ENCODE measurements at regions not wholly inside any gene's neighbourhood (a gene's known extent, or its start where the extent isn't known, plus 50 kb on each side); places are given as distances from the start of the nearest gene placed in this dataset.

DNA sequence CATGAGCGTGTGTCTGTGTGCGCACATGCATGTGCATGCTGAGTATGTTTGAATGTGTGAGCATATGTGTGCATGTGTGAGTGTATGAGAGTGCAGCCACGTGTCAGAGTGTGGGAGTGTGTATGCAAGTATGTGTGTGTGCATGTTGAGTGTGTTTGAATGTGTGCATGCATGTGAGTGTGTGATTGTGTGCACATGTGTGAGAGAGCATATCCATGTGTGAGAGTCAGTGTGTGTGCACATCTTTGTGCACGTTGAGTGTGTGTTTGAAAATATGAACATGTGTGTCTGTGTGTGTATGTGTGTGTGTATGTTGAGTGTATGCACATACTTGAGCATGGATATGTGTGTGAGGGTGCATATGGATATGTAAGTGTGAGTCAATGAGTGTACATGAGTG, 730.8 kb downstream of the VRK1 start:
- no peak for TF ChIP-seq CTCF (IDR thresholded peaks at IDR 0.05; ENCODE audit: control extremely low read depth, extremely low read depth, low read depth, missing control alignments)
- POLR2A ChIA-PET: no interaction called here
- CTCF ChIA-PET: no interaction called here
- no peak for DNase-seq (ENCODE audit: extremely low spot score)

- ChIA-PET CTCF (no interaction called here), POLR2A (no interaction called here)
- no peak for TF ChIP-seq CTCF (IDR thresholded peaks at IDR 0.05; ENCODE audit: control extremely low read depth, extremely low read depth, low read depth, missing control alignments)
- no peak for DNase-seq (ENCODE audit: extremely low spot score)
Measured at GRCh38 chr14:97532052-97532451, 734.9 kb downstream of the VRK1 start.

- ChIA-PET CTCF (no interaction called here), POLR2A (no interaction called here)
- DNase-seq (ENCODE audit: extremely low spot score): no peak
- no peak for TF ChIP-seq CTCF (IDR thresholded peaks at IDR 0.05; ENCODE audit: control extremely low read depth, extremely low read depth, low read depth, missing control alignments)
Measured at GRCh38 chr14:97536421-97536820, 739.2 kb downstream of the VRK1 start.

DNA sequence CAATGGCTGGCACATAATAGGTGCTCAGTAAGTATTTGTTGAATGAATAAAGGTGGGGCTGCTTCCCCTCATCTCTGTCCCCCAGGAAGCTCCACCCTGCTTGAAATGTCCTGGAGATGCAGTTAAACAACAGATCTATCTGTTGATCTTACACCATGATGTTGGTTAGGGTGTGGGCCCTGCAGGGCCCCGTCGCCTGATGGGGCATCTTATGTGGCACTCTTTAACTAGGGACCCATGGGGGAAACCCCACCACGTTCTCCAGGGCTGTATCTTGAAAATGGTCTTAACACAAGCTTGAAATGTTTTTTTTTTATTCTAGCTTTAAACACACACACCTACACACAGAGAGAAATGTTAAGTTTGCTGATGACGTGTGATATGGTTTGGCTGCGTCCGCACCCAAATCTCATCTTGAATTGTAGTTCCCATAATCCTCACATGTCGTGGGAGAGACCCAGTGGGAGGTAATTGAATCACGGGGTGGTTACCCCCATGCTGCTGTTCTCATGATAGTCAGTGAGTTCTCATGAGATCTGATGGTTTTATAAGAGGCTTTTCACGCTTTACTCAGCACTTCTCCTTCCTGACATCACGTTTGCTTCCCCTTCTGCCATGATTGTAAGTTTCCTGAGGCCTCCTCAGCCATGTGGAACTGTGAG, 741.7 kb downstream of the VRK1 start:
- CTCF ChIA-PET: no interaction called here
- no peak for DNase-seq (ENCODE audit: extremely low spot score)
- TF ChIP-seq CTCF (IDR thresholded peaks at IDR 0.05; ENCODE audit: control extremely low read depth, extremely low read depth, low read depth, missing control alignments): no peak
- POLR2A ChIA-PET: no interaction called here

DNA sequence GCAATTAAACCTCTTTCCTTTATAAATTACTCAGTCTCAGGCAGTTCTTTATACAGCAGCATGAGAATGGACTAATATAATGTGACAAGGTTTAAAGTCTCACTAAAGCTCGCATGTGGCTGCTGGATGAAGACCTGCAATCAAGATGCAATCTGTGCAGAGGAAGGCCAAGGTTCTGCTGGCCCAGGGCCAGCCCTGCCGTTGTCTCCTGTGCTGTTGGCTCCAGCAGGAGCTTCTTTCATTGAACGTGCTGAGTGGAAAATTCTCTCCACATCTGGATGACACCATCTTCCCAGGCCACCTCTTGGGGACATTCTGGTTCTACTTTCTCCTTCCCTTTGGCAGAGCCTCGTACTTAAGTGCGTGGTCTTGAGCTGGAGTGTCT, 742.2 kb downstream of the VRK1 start:
- POLR2A ChIA-PET: no interaction called here

GRCh38 chr14:97539884-97540283, 742.7 kb downstream of the VRK1 start:
- POLR2A ChIA-PET: no interaction called here
- TF ChIP-seq CTCF (IDR thresholded peaks at IDR 0.05; ENCODE audit: control extremely low read depth, extremely low read depth, low read depth, missing control alignments): no peak
- CTCF ChIA-PET: no interaction called here
- no peak for DNase-seq (ENCODE audit: extremely low spot score)

More for the DNA sequence above, 742.2 kb downstream of the VRK1 start:
- DNase-seq (ENCODE audit: extremely low spot score): no peak
- CTCF ChIA-PET: no interaction called here
- no peak for TF ChIP-seq CTCF (IDR thresholded peaks at IDR 0.05; ENCODE audit: control extremely low read depth, extremely low read depth, low read depth, missing control alignments)

GRCh38 chr14:97543221-97543620, 746.0 kb downstream of the VRK1 start:
- no peak for DNase-seq (ENCODE audit: extremely low spot score)
- TF ChIP-seq CTCF (IDR thresholded peaks at IDR 0.05; ENCODE audit: control extremely low read depth, extremely low read depth, low read depth, missing control alignments): no peak
- CTCF ChIA-PET: no interaction called here
- POLR2A ChIA-PET: no interaction called here
